Lower leg skin (tissue), 4 donors: ENCODE measurements at regions not wholly inside any gene's neighbourhood (a gene's known extent, or its start where the extent isn't known, plus 50 kb on each side); places are given as distances from the start of the nearest gene placed in this dataset.
"Not testable (repeated sequence)": the region's sequence is repeated elsewhere in the genome, so short reads cannot be mapped to it uniquely, and the experiment has no call there.

Experiments
- DNase-seq, 2 donors: peaks; one replicate each; pipeline ENCODE4 v3.0.0-alpha.2; 2019; ENCODE audit warnings: low spot score in 2 of 2
- H3K4me3 ChIP-seq: fragments of 200-600 bp; sonication (generic); 2 replicates; pipeline ENCODE4 v1.5.1; 2017; ENCODE audit warnings: mild to moderate bottlenecking, low read depth; ENCODE audit not compliant: poor library complexity, severe bottlenecking
- CTCF ChIP-seq, 3 donors: fragments of 450-650 bp; IDR thresholded peaks; one replicate each; pipeline ENCODE4 v1.5.1; 2016; ENCODE audit warnings: antibody characterized with exemption in 3 of 3, mild to moderate bottlenecking in 3 of 3, moderate library complexity in 2 of 3
- POLR2A ChIP-seq, 2 donors: fragments of 450-650 bp; IDR thresholded peaks; one replicate each; pipeline ENCODE4 v1.6.1; 2016 to 2017; ENCODE audit warnings: antibody characterized with exemption in 2 of 2, mild to moderate bottlenecking in 1 of 2, moderate library complexity in 1 of 2
- WGBS, 2 donors: methylation state at CpG; one replicate each; pipeline ENCODE4 v1.1.5; 2018; 5-methylcytosine and 5-hydroxymethylcytosine counted together
- intact Hi-C: fragments of 100-400 bp; cut with DNase I; formaldehyde crosslinking; loops from one replicate; pipeline ENCODE4 v1.15.0; 2023; ENCODE audit warnings: low total_unique reads

GRCh38 chr1:72969461-72969860 lies 687.1 kb upstream of the NEGR1 start:
- WGBS, 2 donors, result 85 to 89% methylated on average over 1 of the region's 1 CpG

GRCh38 chr1:72954943-72955342 lies 672.6 kb upstream of the NEGR1 start:
- intact Hi-C loops, result no loop called here
- no peak for TF ChIP-seq CTCF (IDR thresholded peaks at IDR 0.05)
- TF ChIP-seq POLR2A (IDR thresholded peaks at IDR 0.05), result no peak
- DNase-seq, result no peak
- no peak overlapping the region for H3K4me3 ChIP-seq

More at GRCh38 chr1:72969461-72969860, 687.1 kb upstream of the NEGR1 start:
- intact Hi-C loops, result no loop called here
- no peak for TF ChIP-seq POLR2A (IDR thresholded peaks at IDR 0.05)
- TF ChIP-seq CTCF (IDR thresholded peaks at IDR 0.05), result no peak
- H3K4me3 ChIP-seq, result no peak overlapping the region
- DNase-seq, result no peak

GRCh38 chr1:72950900-72951299 lies 668.6 kb upstream of the NEGR1 start:
- DNase-seq, intact Hi-C loops, H3K4me3 ChIP-seq: not testable (repeated sequence)
- 76 to 81% methylated on average over 3 of the region's 3 CpGs for WGBS, 2 donors

- H3K4me3 ChIP-seq, result no peak overlapping the region
- TF ChIP-seq POLR2A (IDR thresholded peaks at IDR 0.05) (no peak), CTCF (IDR thresholded peaks at IDR 0.05) (no peak)
- DNase-seq, result no peak
- intact Hi-C loops, result no loop called here
- 26 to 42% methylated on average over 3 of the region's 3 CpGs for whole genome bisulfite sequencing, 2 donors
These were observed 664.7 kb upstream of the NEGR1 start for GRCh38 chr1:72946903-72947499.

- no peak for DNase-seq
- TF ChIP-seq POLR2A (IDR thresholded peaks at IDR 0.05) (no peak), CTCF (IDR thresholded peaks at IDR 0.05) (no peak)
- WGBS, 2 donors, result 38 to 41% methylated on average over 2 of the region's 2 CpGs
- intact Hi-C loops, result no loop called here
- H3K4me3 ChIP-seq, result no peak overlapping the region
These were observed 659.7 kb upstream of the NEGR1 start for GRCh38 chr1:72942008-72942407.

GRCh38 chr1:72938408-72938807 lies 656.1 kb upstream of the NEGR1 start:
- 21 to 35% methylated on average over 1 of the region's 1 CpG for WGBS, 2 donors
- TF ChIP-seq CTCF (IDR thresholded peaks at IDR 0.05) (no peak), POLR2A (IDR thresholded peaks at IDR 0.05) (no peak)
- no peak overlapping the region for H3K4me3 ChIP-seq
- no peak for DNase-seq
- intact Hi-C loops, result no loop called here
